Esophagus muscularis mucosa (tissue), 4 donors: ENCODE measurements at regions not wholly inside any gene's neighbourhood (a gene's known extent, or its start where the extent isn't known, plus 50 kb on each side); places are given as distances from the start of the nearest gene placed in this dataset.

ENCODE experiments used
- CTCF ChIP-seq, 3 experiments: fragments of 200-600 bp in 2 of 3; fragments of 450-650 bp in 1 of 3; sonication (generic) in 2 of 3; IDR thresholded peaks; one replicate each; pipeline ENCODE4 v1.5.1; 2017 to 2019; ENCODE audit warnings: antibody characterized with exemption in 3 of 3, mild to moderate bottlenecking in 2 of 3, moderate library complexity in 1 of 3
- EP300 ChIP-seq: sonication (generic); formaldehyde crosslinking; IDR thresholded peaks from one replicate; pipeline ENCODE4 v1.6.1; 2017; ENCODE audit warnings: antibody characterized with exemption
- POLR2A ChIP-seq: fragments of 450-650 bp; IDR thresholded peaks from one replicate; pipeline ENCODE4 v1.6.1; 2017; ENCODE audit warnings: antibody characterized with exemption, moderate library complexity, mild to moderate bottlenecking, low read depth

GRCh38 chr1:172851856-172852255, 193.0 kb downstream of the FASLG start:
- TF ChIP-seq CTCF (IDR thresholded peaks at IDR 0.05) (no peak), EP300 (no peak), POLR2A (no peak)
